ENCODE measurements at regions not wholly inside any gene's neighbourhood (a gene's known extent, or its start where the extent isn't known, plus 50 kb on each side); places are given as distances from the start of the nearest gene placed in this dataset.
"Not testable (repeated sequence)": the region's sequence is repeated elsewhere in the genome, so short reads cannot be mapped to it uniquely, and the experiment has no call there.

- Mint-ChIP-seq H3K9me3 (peaks cover 18 to 26% of the 10 kb centered on the region in 2 donors), H3K27ac (no peak overlapping the region), H3K4me3 (no peak overlapping the region), H3K4me1 (ENCODE audit: low read depth) (no peaks in the 10 kb centered on the region), H3K36me3 (ENCODE audit: insufficient read depth in 2 of 2) (peaks cover 11 to 66% of the 10 kb centered on the region in 2 donors), H3K27me3 (ENCODE audit: low read depth) (no peaks in the 10 kb centered on the region)
- DNase-seq (no peak), ATAC-seq (replicated peaks in 1 of 2) (no peak)
Measured at GRCh38 chr12:34299802-34300193, 277.5 kb downstream of the ALG10 start.

DNA sequence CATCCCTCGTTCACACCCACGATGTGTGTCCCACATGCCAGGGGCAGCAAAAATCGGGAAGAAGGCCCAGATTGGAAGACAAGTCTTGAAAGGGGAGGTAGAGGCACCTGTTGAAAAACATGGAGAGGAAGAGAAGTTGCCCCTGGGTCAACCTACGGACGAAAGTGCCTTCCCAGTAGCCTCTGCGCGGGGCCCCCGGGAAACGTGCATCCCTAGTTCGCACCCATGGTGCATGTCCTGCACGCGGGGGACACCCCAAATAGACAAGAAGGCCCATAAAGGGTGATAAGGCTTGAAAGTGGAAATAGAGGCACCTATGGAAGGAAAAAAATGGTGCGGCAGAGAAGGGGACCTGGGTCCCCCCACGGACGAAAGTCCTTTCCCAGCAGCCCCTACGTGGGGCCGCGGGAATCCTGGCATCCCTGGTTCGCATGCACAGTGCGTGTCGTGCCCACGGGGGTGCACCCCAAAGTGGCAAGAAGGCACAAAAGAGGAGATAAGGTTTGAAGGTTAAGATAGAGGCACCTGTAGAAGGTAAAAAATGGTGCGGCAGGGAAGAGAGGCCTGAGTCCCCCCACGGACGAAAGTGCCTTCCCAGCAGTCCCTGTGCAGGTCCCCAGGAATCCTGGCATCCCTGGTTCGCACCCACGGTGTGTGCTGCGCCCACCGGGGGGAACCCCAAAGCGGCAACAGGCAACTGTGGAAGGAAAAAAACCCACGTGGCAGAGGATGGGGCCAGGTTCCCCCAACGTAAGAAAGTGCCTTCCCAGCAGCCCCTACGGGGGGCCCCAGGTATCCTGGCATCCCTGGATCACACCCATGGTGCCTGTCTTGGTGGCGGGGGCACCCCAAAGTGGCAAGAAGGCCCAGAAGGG lies 278.3 kb downstream of the ALG10 start:
- Mint-ChIP-seq H3K4me3 (no peak overlapping the region), H3K36me3 (ENCODE audit: insufficient read depth in 2 of 2) (peaks cover 15 to 66% of the 10 kb centered on the region in 2 donors), H3K9me3 (peaks cover 20 to 33% of the 10 kb centered on the region in 2 donors), H3K27me3 (ENCODE audit: low read depth) (no peaks in the 10 kb centered on the region), H3K4me1 (ENCODE audit: low read depth) (no peaks in the 10 kb centered on the region), H3K27ac (no peak overlapping the region)
- ATAC-seq (replicated peaks in 1 of 2) (no peak), DNase-seq (no peak)

GRCh38 chr12:34301251-34302130 lies 279.2 kb downstream of the ALG10 start:
- ATAC-seq (replicated peaks in 1 of 2): no peak
- Mint-ChIP-seq H3K27ac (no peak overlapping the region), H3K4me1 (ENCODE audit: low read depth) (no peaks in the 10 kb centered on the region), H3K4me3 (no peak overlapping the region), H3K27me3 (ENCODE audit: low read depth) (no peaks in the 10 kb centered on the region), H3K36me3 (ENCODE audit: insufficient read depth in 2 of 2) (peaks cover 14 to 65% of the 10 kb centered on the region in 2 donors), H3K9me3 (peaks cover 25 to 36% of the 10 kb centered on the region in 2 donors)
- no peak for DNase-seq

- no peaks in the 10 kb centered on the region for H3K4me1 Mint-ChIP-seq (ENCODE audit: low read depth)
- H3K27me3 Mint-ChIP-seq (ENCODE audit: low read depth): no peaks in the 10 kb centered on the region
- no peak overlapping the region for H3K4me3 Mint-ChIP-seq
- DNase-seq (no peak), ATAC-seq (replicated peaks in 1 of 2) (no peak)
- peaks cover 27 to 39% of the 10 kb centered on the region in 2 donors for H3K9me3 Mint-ChIP-seq
- peaks cover 11 to 64% of the 10 kb centered on the region in 2 donors for H3K36me3 Mint-ChIP-seq (ENCODE audit: insufficient read depth in 2 of 2)
- no peak overlapping the region for H3K27ac Mint-ChIP-seq
Measured at GRCh38 chr12:34302131-34302885, 280.0 kb downstream of the ALG10 start.

- Mint-ChIP-seq H3K4me3 (no peak overlapping the region), H3K27ac (no peak overlapping the region), H3K4me1 (ENCODE audit: low read depth) (no peaks in the 10 kb centered on the region), H3K36me3 (ENCODE audit: insufficient read depth in 2 of 2) (peaks cover 11 to 60% of the 10 kb centered on the region in 2 donors), H3K9me3 (peaks cover 32 to 47% of the 10 kb centered on the region in 2 donors), H3K27me3 (ENCODE audit: low read depth) (no peaks in the 10 kb centered on the region)
- ATAC-seq (replicated peaks in 1 of 2) (no peak), DNase-seq (no peak)
Measured at GRCh38 chr12:34303091-34303870, 281.0 kb downstream of the ALG10 start.

- Mint-ChIP-seq H3K27me3 (ENCODE audit: low read depth) (no peaks in the 10 kb centered on the region), H3K4me1 (ENCODE audit: low read depth) (no peaks in the 10 kb centered on the region), H3K36me3 (ENCODE audit: insufficient read depth in 2 of 2) (peaks cover 10 to 58% of the 10 kb centered on the region in 2 donors), H3K9me3 (peaks cover 31 to 44% of the 10 kb centered on the region in 2 donors), H3K4me3 (no peak overlapping the region), H3K27ac (no peak overlapping the region)
- DNase-seq (no peak), ATAC-seq (replicated peaks in 1 of 2) (no peak)
Measured at GRCh38 chr12:34304001-34304400, 281.7 kb downstream of the ALG10 start.

DNA sequence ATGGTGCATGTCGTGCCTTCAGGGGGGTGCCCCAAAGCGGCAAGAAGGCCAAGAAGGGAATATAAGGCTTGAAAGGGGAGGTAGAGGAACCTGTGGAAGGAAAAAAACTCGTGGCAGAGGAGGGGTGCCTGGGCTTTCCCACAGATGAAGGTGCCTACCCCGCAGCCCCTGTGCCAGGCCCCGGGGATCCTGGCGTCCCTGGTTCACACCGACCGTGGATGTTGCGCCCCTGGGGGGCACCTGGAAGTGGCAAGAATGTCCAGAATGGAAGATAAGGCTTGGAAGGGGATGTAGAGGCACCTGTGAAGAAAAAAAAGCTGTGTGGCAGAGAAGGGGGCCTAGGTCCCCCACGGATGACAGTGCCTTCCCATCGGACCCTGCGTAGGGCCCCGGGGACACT lies 282.2 kb downstream of the ALG10 start:
- Mint-ChIP-seq H3K9me3 (peaks cover 29 to 42% of the 10 kb centered on the region in 2 donors), H3K4me1 (ENCODE audit: low read depth) (no peaks in the 10 kb centered on the region), H3K27me3 (ENCODE audit: low read depth) (no peaks in the 10 kb centered on the region), H3K4me3 (no peak overlapping the region), H3K27ac (no peak overlapping the region), H3K36me3 (ENCODE audit: insufficient read depth in 2 of 2) (peaks cover 7 to 57% of the 10 kb centered on the region in 2 donors)
- ATAC-seq (replicated peaks in 1 of 2) (no peak), DNase-seq (no peak)

- H3K36me3 Mint-ChIP-seq (ENCODE audit: insufficient read depth in 2 of 2): peaks cover 7 to 54% of the 10 kb centered on the region in 2 donors
- H3K4me1 Mint-ChIP-seq (ENCODE audit: low read depth): no peaks in the 10 kb centered on the region
- no peak overlapping the region for H3K27ac Mint-ChIP-seq
- no peaks in the 10 kb centered on the region for H3K27me3 Mint-ChIP-seq (ENCODE audit: low read depth)
- no peak for ATAC-seq (replicated peaks in 1 of 2)
- DNase-seq: no peak
- H3K4me3 Mint-ChIP-seq: no peak overlapping the region
- peaks cover 29 to 42% of the 10 kb centered on the region in 2 donors for H3K9me3 Mint-ChIP-seq
Measured at GRCh38 chr12:34305176-34305575, 282.9 kb downstream of the ALG10 start.

- H3K9me3 Mint-ChIP-seq: peaks cover 27 to 44% of the 10 kb centered on the region in 2 donors
- ATAC-seq (replicated peaks in 1 of 2) (no peak), DNase-seq (no peak)
- H3K4me3 Mint-ChIP-seq: no peak overlapping the region
- peaks cover 7 to 49% of the 10 kb centered on the region in 2 donors for H3K36me3 Mint-ChIP-seq (ENCODE audit: insufficient read depth in 2 of 2)
- H3K4me1 Mint-ChIP-seq (ENCODE audit: low read depth): no peaks in the 10 kb centered on the region
- H3K27ac Mint-ChIP-seq: no peak overlapping the region
- no peaks in the 10 kb centered on the region for H3K27me3 Mint-ChIP-seq (ENCODE audit: low read depth)
Measured at GRCh38 chr12:34306133-34306830, 284.0 kb downstream of the ALG10 start.

- not testable (repeated sequence) for H3K27me3 Mint-ChIP-seq (ENCODE audit: low read depth); DNase-seq; H3K27ac Mint-ChIP-seq; H3K4me3 Mint-ChIP-seq; ATAC-seq (replicated peaks in 1 of 2); H3K4me1 Mint-ChIP-seq (ENCODE audit: low read depth)
- peaks cover 35 to 50% of the 10 kb centered on the region in 2 donors for H3K9me3 Mint-ChIP-seq
- peaks cover 9 to 40% of the 10 kb centered on the region in 2 donors for H3K36me3 Mint-ChIP-seq (ENCODE audit: insufficient read depth in 2 of 2)
Measured at GRCh38 chr12:34309806-34310804, 287.8 kb downstream of the ALG10 start.

GRCh38 chr12:34311337-34311736 lies 289.0 kb downstream of the ALG10 start:
- Mint-ChIP-seq H3K27me3 (ENCODE audit: low read depth) (no peaks in the 10 kb centered on the region), H3K36me3 (ENCODE audit: insufficient read depth in 2 of 2) (peaks cover 11 to 44% of the 10 kb centered on the region in 2 donors), H3K4me3 (no peak overlapping the region), H3K4me1 (ENCODE audit: low read depth) (no peaks in the 10 kb centered on the region), H3K9me3 (peaks cover 33 to 46% of the 10 kb centered on the region in 2 donors), H3K27ac (no peak overlapping the region)
- DNase-seq (no peak), ATAC-seq (replicated peaks in 1 of 2) (no peak)

All from activated T-cell treated with anti-CD3 and anti-CD28 coated beads, Interleukin-2, amount 50 U/mL, for 72 hours (primary cell).